Type B pancreatic cell (in vitro differentiated cells): ENCODE measurements at regions not wholly inside any gene's neighbourhood (a gene's known extent, or its start where the extent isn't known, plus 50 kb on each side); places are given as distances from the start of the nearest gene placed in this dataset.

ENCODE experiments used
- DNase-seq: peaks from one replicate; pipeline ENCODE4 v3.0.0; 2021; ENCODE audit warnings: mixed read lengths; ENCODE audit not compliant: unreplicated experiment; ENCODE audit errors: extremely low spot score
- H3K27ac Mint-ChIP-seq: 2 replicates; pipeline ENCODE4 v1.8.0; 2021; ENCODE audit warnings: mild to moderate bottlenecking, mixed read lengths
- H3K27me3 Mint-ChIP-seq: 2 replicates; pipeline ENCODE4 v1.8.0; 2021; ENCODE audit warnings: mixed read lengths
- H3K36me3 Mint-ChIP-seq: 2 replicates; pipeline ENCODE4 v1.8.0; 2021; ENCODE audit warnings: mixed read lengths
- H3K4me1 Mint-ChIP-seq: one replicate; pipeline ENCODE4 v1.8.0; 2021; ENCODE audit warnings: mixed read lengths; ENCODE audit not compliant: unreplicated experiment
- H3K4me3 Mint-ChIP-seq: 2 replicates; pipeline ENCODE4 v1.8.0; 2021; ENCODE audit warnings: mild to moderate bottlenecking, mixed read lengths
- H3K9me3 Mint-ChIP-seq: 2 replicates; pipeline ENCODE4 v1.8.0; 2021; ENCODE audit warnings: mixed read lengths
- TF ChIP-seq, protein P1 (sequence below): fragments of 200-600 bp; sonication (generic); conservative IDR thresholded peaks from 2 replicates; pipeline ENCODE4 v1.5.0; 2021; ENCODE audit warnings: antibody characterized with exemption, mild to moderate bottlenecking

GRCh38 chr3:190738636-190739155, 123.8 kb downstream of the GMNC start:
- TF ChIP-seq, protein P1, sequence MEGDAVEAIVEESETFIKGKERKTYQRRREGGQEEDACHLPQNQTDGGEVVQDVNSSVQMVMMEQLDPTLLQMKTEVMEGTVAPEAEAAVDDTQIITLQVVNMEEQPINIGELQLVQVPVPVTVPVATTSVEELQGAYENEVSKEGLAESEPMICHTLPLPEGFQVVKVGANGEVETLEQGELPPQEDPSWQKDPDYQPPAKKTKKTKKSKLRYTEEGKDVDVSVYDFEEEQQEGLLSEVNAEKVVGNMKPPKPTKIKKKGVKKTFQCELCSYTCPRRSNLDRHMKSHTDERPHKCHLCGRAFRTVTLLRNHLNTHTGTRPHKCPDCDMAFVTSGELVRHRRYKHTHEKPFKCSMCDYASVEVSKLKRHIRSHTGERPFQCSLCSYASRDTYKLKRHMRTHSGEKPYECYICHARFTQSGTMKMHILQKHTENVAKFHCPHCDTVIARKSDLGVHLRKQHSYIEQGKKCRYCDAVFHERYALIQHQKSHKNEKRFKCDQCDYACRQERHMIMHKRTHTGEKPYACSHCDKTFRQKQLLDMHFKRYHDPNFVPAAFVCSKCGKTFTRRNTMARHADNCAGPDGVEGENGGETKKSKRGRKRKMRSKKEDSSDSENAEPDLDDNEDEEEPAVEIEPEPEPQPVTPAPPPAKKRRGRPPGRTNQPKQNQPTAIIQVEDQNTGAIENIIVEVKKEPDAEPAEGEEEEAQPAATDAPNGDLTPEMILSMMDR: no peak
- Mint-ChIP-seq H3K27me3 (no peaks in the 10 kb centered on the region), H3K36me3 (no peaks in the 10 kb centered on the region), H3K4me3 (no peak overlapping the region), H3K27ac (no peak overlapping the region), H3K4me1 (no peaks in the 10 kb centered on the region), H3K9me3 (peaks cover 5% of the 10 kb centered on the region)
- no peak for DNase-seq

GRCh38 chr3:190737446-190737845, 125.0 kb downstream of the GMNC start:
- H3K27me3 Mint-ChIP-seq: no peaks in the 10 kb centered on the region
- no peak overlapping the region for H3K4me3 Mint-ChIP-seq
- DNase-seq: no peak
- TF ChIP-seq, protein P1: no peak
- peaks cover 5% of the 10 kb centered on the region for H3K9me3 Mint-ChIP-seq
- H3K36me3 Mint-ChIP-seq: no peaks in the 10 kb centered on the region
- peaks cover 5% of the 10 kb centered on the region for H3K4me1 Mint-ChIP-seq
- no peak overlapping the region for H3K27ac Mint-ChIP-seq

- Mint-ChIP-seq H3K27me3 (no peaks in the 10 kb centered on the region), H3K4me3 (no peak overlapping the region), H3K9me3 (no peaks in the 10 kb centered on the region), H3K36me3 (no peaks in the 10 kb centered on the region), H3K27ac (no peak overlapping the region), H3K4me1 (peaks cover 5% of the 10 kb centered on the region)
- TF ChIP-seq, protein P1: no peak
- DNase-seq: no peak
Measured at GRCh38 chr3:190734490-190734889, 128.0 kb downstream of the GMNC start.

DNA sequence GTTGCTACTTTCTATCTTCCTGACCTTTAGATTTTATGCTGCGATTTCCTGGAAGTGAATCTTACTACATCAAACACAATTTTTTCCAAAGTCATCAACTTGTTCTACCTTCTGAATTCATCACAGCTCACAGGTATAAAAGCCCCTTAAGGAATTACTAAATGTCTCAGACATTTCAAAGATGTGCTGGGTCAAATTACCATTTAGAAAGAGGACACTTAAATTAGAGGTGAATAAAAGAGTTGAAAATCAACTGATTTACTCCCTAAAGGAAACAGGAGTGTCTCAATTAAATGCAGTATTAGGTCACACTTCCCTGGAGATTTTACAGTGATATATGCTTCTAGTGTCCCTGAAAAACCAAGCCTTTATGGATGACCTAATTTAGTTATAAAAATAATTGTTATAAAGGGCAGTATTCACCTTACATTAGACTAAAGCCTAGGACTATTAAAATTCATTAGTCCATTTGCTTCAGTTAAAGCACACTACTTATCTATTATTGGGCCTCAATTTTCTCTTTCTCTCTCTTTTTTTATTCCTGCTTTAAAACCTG, 128.8 kb downstream of the GMNC start:
- Mint-ChIP-seq H3K4me1 (peaks cover 5% of the 10 kb centered on the region), H3K4me3 (no peak overlapping the region), H3K9me3 (no peaks in the 10 kb centered on the region), H3K27me3 (no peaks in the 10 kb centered on the region), H3K27ac (no peak overlapping the region), H3K36me3 (no peaks in the 10 kb centered on the region)
- TF ChIP-seq, protein P1: no peak
- DNase-seq: no peak

- no peaks in the 10 kb centered on the region for H3K27me3 Mint-ChIP-seq
- peaks cover 5% of the 10 kb centered on the region for H3K4me1 Mint-ChIP-seq
- TF ChIP-seq, protein P1: no peak
- H3K27ac Mint-ChIP-seq: no peak overlapping the region
- no peaks in the 10 kb centered on the region for H3K36me3 Mint-ChIP-seq
- no peak overlapping the region for H3K4me3 Mint-ChIP-seq
- no peaks in the 10 kb centered on the region for H3K9me3 Mint-ChIP-seq
- no peak for DNase-seq
Measured at GRCh38 chr3:190731596-190731995, 130.9 kb downstream of the GMNC start.
